HUDEP-2 (cell line): ENCODE measurements at regions not wholly inside any gene's neighbourhood (a gene's known extent, or its start where the extent isn't known, plus 50 kb on each side); places are given as distances from the start of the nearest gene placed in this dataset.

Source experiments
- DNase-seq, 76 experiments: peaks; one replicate each; lab custom pipeline; 2025; ENCODE audit not compliant: unreplicated experiment in 76 of 76; lab: John Stamatoyannopoulos, UW

DNA sequence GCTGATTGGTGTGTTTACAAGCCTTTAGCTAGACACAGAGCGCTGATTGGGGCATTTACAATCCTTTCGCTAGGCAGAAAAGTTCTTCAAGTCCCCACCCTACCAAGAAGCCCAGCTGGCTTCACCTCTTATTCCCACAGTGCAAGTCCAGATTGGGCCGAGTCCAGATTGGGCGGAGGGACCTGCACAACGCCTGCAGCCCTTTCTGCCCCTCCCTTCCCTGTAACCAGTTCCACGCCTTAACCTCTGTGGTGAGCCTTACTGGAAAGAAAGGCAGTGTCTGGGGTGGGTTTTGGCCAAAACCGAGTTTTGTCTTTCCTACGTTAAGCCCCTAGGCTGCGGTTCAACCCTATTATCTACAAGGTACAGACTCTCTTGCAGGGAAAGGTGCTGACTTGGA is 268.7 kb downstream of the ZEB1 start:
- no peak for DNase-seq

DNA sequence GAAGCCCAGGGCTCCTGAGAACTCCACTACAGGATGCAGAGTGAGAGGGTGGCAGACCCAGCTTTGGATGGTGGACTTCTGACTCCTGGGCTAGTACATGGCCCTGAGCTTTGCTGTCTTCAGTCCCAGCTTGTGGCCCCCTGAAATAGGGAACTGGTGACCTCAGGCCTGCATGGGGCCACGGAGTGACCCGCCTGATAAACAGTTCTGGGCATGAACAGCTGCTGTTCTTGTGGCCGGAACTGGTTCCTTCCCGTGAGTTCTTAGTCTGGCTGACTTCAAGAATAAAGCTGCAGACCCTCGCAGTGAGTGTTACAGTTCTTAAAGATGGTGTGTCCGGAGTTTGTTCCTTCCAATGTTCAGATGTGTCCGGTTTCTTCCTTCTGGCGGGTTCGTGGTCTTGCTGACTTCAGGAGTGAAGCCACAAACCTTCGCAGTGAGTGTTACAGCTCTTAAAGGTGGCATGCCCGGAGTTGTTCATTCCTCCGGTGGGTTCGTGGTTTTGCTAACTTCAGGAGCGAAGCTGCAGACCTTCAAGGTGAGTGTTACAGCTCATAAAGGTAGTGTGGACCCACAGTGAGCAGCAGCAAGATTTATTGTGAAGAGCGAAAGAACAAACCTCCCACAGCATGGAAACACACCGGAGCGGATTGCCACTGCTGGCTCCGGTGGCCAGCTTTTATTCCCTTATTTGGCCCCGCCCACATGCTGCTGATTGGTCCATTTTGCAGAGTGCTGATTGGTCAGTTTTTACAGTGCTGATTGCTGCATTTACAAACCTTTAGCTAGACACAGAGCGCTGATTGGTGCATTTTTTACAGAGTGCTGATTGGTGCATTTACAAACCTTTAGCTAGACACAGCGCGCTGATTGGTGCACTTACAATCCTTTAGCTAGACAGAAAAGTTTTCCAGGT is 268.0 kb downstream of the ZEB1 start:
- no peak for DNase-seq

DNA sequence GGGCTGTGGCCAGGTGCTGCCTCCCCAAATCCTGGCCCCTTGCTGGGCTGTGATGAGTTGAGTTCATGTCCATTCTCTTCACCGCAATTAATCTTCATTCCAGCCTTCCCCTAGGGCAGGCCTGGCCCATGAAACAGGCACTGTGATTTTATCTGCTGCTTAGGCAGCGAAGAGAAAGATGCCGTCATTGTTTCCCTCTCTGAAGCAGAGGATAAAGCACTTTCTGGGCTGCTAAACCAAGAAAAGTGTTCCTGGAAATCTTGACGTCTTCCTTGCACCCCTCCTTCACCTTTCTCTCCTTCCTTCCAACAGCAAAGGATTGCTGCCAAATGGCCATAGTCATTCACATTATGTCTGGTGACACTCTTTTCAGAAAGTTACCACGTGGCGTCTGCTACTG is 265.9 kb downstream of the ZEB1 start:
- DNase-seq = no peak

DNA sequence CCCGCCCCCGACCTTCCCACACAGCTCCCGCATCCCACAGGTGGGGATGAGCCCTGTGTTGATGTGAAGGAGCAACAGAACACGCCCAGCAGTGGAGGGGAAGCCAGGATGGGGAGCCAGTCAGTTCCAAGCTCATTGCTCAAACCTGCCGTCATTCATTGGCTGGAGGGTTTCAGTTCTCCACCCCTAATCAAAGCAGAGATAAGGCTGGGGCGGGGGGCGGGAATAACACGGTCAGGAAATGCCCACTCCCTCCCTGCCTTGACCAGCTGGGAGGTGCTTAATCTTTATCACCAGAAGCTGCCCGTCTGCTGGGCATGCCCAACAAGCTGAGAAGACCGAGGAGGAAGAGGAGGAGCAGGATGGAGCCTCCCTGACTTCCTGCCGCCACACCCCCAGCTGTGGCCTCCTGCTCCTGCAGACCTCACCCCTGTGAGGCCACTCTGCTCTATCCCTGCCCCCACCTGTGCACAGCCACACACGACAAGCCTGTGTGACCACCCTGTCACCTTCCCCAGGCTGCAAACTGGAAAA is 265.1 kb downstream of the ZEB1 start:
- DNase-seq = no peak

DNA sequence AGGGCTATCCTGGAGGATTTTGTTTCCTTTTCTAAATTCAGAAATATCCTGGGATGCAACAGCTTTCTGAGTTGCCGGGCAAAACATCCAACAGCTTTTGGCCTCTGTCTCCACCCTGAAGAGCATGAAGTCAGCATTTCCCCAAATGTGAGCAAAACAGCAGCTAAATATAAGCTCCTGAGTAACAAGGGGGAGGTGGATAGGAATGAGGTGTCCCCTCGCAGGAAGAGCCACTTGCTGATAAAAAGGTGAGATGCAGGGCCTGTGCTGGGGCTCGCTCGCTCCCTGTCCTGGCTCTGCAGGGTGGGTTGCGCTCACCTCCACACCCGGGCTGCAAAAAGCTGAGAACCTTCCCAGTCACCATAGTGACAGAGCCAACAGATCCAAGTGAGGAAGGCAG is 264.3 kb downstream of the ZEB1 start:
- no peak for DNase-seq

DNA sequence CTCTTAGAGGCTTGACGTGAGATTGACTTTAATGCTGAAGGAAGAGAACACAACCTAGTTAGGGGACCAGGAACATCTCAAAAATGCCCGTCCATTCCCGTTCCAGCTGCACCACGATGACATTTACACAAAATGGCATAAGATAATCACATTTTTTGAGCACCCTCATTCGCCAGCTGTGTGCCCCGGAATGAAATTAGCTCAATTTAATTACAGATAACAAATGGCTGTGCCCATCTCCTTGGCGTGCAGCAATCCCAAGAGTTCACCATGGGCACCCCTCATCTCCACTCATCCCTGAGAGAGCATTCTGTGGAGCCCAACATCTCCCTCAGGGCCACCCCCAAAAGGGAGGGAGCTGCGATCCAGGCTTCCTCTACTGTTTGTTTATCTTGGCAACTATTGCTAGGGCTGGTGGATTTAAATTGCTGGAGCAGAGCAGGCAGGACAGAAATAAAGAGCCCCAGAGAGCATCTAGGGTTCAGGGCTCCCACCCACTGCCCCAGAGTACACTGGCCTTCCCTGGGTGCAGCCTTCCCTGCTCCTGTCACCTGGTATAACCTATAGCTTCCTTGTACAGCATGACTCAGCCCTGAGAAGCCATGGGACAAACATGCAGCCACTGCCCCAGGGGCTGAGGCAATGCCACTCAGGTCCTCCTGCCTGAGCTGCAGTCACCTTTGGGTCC is 263.5 kb downstream of the ZEB1 start:
- DNase-seq = no peak

DNA sequence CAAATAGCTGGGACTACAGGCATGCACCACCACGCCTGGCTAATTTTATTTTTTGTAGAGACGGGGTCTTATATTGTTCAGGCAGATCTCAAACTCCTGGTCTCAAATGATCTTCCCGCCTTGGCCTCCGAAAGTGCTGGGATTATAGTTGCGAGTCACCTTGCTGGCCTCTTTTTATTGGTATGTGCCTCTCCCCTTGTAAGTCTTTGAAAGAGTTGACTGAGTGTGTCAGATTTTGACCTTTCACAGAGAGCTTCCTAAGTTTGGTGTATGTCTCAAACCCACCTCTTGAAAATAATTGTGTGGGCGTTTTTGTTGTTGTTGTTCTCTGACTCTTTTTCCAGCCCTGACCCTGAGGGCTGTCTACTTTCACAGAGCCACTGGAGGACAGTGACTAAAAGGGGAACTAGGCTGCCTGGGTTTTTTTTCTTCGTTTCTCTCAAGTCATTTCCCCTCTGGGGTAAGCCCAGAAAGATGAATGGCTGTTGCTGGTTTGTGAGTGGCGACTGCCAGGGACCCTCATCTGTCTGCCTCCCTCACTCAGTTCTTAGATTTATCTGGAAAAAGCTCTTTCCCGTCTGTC is 262.8 kb downstream of the ZEB1 start:
- no peak for DNase-seq

DNA sequence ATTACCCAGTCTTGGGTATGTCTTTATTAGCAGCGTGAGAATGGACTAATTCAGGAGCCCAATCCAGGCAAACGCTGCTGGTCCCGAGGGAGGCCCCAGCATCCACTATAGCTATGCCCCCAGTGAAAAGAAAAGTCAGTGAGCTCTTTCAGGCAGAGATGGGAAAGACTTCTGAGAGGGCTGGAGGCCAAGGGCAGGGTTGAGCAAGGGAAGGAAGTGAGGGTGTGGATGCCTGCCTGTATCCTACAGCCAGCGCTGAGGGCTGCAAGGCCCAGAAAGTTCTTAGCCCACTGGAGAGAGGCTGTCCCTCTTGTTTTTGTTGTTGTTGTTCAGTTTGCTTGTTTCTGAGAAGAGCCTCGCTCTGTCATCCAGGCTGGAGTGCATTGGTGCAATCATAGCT is 261.6 kb downstream of the ZEB1 start:
- no peak for DNase-seq
